ENCODE measurements at regions not wholly inside any gene's neighbourhood (a gene's known extent, or its start where the extent isn't known, plus 50 kb on each side); places are given as distances from the start of the nearest gene placed in this dataset.

DNA sequence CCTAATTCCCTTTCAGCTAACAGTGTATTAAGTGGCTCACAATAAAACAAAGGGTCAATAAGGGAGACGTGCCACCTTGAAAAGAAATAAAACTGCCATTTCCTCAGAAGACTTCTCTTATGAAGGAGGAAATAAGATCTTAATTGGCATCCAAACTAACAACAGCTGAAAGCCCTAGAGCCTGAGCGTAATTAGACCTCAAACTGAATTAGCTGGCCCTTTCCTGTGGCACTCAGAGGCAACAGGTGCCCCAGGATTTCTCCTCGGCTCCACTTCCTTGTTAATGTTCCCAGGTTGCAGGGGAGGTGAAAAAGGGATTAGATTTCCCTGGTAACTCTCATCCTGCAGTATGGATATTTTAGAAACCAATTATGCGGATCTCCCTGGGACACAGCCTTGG lies 804.3 kb downstream of the DCDC2C start:
- TF ChIP-seq, protein P1, sequence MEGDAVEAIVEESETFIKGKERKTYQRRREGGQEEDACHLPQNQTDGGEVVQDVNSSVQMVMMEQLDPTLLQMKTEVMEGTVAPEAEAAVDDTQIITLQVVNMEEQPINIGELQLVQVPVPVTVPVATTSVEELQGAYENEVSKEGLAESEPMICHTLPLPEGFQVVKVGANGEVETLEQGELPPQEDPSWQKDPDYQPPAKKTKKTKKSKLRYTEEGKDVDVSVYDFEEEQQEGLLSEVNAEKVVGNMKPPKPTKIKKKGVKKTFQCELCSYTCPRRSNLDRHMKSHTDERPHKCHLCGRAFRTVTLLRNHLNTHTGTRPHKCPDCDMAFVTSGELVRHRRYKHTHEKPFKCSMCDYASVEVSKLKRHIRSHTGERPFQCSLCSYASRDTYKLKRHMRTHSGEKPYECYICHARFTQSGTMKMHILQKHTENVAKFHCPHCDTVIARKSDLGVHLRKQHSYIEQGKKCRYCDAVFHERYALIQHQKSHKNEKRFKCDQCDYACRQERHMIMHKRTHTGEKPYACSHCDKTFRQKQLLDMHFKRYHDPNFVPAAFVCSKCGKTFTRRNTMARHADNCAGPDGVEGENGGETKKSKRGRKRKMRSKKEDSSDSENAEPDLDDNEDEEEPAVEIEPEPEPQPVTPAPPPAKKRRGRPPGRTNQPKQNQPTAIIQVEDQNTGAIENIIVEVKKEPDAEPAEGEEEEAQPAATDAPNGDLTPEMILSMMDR (IDR thresholded peaks at IDR 0.05), result no peak
- TF ChIP-seq POLR2A (IDR thresholded peaks at IDR 0.05), result no peak

Measured in thyroid gland (tissue), 4 donors.